ENCODE measurements at regions not wholly inside any gene's neighbourhood (a gene's known extent, or its start where the extent isn't known, plus 50 kb on each side); places are given as distances from the start of the nearest gene placed in this dataset.

DNA sequence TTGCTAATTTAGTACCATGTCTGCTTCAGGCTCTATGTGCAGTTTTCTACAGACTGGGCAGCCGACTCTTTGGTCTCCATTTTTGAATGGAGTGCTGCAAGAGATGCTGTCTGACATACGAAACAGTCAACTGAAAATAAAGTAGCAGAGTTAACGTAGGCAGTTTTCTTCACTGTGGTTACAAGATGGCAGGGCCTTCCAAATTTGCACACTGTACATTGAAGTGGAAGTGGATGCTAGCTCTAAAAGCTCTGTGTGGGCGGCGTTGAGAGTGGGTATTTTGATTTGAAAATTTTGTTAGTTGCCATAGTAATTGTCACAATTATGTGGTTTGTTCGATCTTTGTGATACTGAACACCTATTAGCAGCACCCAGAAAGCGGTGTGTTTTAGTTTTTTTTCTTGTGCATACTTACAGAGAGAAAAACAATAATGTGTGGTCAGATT, 154.9 kb upstream of the ATP2B1 start:
- Histone ChIP-seq H3K9me3 (no peaks in the 10 kb centered on the region), H3K27me3 (no peaks in the 10 kb centered on the region), H3K4me3 (replicated peaks in 1 of 3) (no peak overlapping the region), H3K27ac (no peak overlapping the region), H3K4me1 (no peaks in the 10 kb centered on the region), H3K36me3 (no peaks in the 10 kb centered on the region)
- DNase-seq, result no peak
- TF ChIP-seq CTCF (IDR thresholded peaks at IDR 0.05), result no peak
- no peak for TF ChIP-seq POLR2A (IDR thresholded peaks at IDR 0.05)
- intact Hi-C loops (cut with DNase I), result no loop called here
- 82 to 83% methylated on average over 7 of the region's 7 CpGs for WGBS, 2 donors

- Histone ChIP-seq H3K36me3 (no peaks in the 10 kb centered on the region), H3K4me3 (replicated peaks in 1 of 3) (no peak overlapping the region), H3K4me1 (no peaks in the 10 kb centered on the region), H3K27me3 (no peaks in the 10 kb centered on the region), H3K27ac (no peak overlapping the region), H3K9me3 (no peaks in the 10 kb centered on the region)
- intact Hi-C loops (cut with DNase I), result no loop called here
- WGBS, 2 donors, result 66 to 69% methylated on average over 7 of the region's 7 CpGs
- no peak for TF ChIP-seq CTCF (IDR thresholded peaks at IDR 0.05)
- TF ChIP-seq POLR2A (IDR thresholded peaks at IDR 0.05), result no peak
- no peak for DNase-seq
These were observed 154.1 kb upstream of the ATP2B1 start for GRCh38 chr12:89862511-89863445.

DNA sequence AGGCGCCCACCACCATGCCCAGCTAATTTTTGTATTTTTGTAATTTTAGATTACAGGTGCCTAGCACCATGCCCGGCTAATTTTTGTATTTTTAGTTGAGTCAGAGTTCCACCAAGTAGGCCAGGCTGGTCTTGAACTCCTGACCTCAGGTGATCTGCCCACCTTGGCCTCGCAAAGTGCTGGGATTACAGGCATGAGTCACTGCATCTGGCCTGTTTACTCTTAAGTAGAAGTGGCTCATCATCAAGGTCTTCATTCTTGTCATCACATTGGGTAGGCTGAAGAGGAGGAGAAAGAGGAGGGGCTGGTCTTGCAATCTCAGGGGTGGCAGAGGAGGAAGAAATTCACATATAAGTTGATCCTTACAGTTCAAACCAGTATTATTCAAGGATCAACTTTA, 152.4 kb upstream of the ATP2B1 start:
- intact Hi-C loops (cut with DNase I), result no loop called here
- 85 to 86% methylated on average over 3 of the region's 3 CpGs for WGBS, 2 donors
- no peak for DNase-seq
- H3K36me3 ChIP-seq, result no peaks in the 10 kb centered on the region
- H3K4me3 ChIP-seq (replicated peaks in 1 of 3), result no peak overlapping the region
- no peaks in the 10 kb centered on the region for H3K9me3 ChIP-seq
- no peak for TF ChIP-seq POLR2A (IDR thresholded peaks at IDR 0.05)
- no peak for TF ChIP-seq CTCF (IDR thresholded peaks at IDR 0.05)
- no peaks in the 10 kb centered on the region for H3K27me3 ChIP-seq
- no peak overlapping the region for H3K27ac ChIP-seq
- no peaks in the 10 kb centered on the region for H3K4me1 ChIP-seq

- TF ChIP-seq CTCF (IDR thresholded peaks at IDR 0.05) (no peak), POLR2A (IDR thresholded peaks at IDR 0.05) (no peak)
- Histone ChIP-seq H3K4me3 (replicated peaks in 1 of 3) (no peak overlapping the region), H3K9me3 (no peaks in the 10 kb centered on the region), H3K27ac (no peak overlapping the region), H3K27me3 (no peaks in the 10 kb centered on the region), H3K36me3 (no peaks in the 10 kb centered on the region), H3K4me1 (no peaks in the 10 kb centered on the region)
- WGBS, 2 donors, result 2 to 44% methylated on average over 1 of the region's 1 CpG
- intact Hi-C loops (cut with DNase I), result no loop called here
- no peak for DNase-seq
These were observed 151.0 kb upstream of the ATP2B1 start for GRCh38 chr12:89859508-89860220.

- no peaks in the 10 kb centered on the region for H3K4me1 ChIP-seq
- no peak overlapping the region for H3K4me3 ChIP-seq (replicated peaks in 1 of 3)
- H3K27me3 ChIP-seq, result no peaks in the 10 kb centered on the region
- intact Hi-C loops (cut with DNase I), result no loop called here
- TF ChIP-seq POLR2A (IDR thresholded peaks at IDR 0.05) (no peak), CTCF (IDR thresholded peaks at IDR 0.05) (no peak)
- no peak overlapping the region for H3K27ac ChIP-seq
- no peaks in the 10 kb centered on the region for H3K36me3 ChIP-seq
- no peaks in the 10 kb centered on the region for H3K9me3 ChIP-seq
- WGBS, 2 donors, result 65 to 78% methylated on average over 3 of the region's 3 CpGs
- DNase-seq, result no peak
These were observed 150.1 kb upstream of the ATP2B1 start for GRCh38 chr12:89858718-89859117.

Measured in thyroid gland (tissue), 4 donors.